ENCODE measurements at regions not wholly inside any gene's neighbourhood (a gene's known extent, or its start where the extent isn't known, plus 50 kb on each side); places are given as distances from the start of the nearest gene placed in this dataset.

- TF ChIP-seq POLR2A (IDR thresholded peaks at IDR 0.05; ENCODE audit: borderline replicate concordance, extremely low read depth, insufficient read depth, insufficient read length) = no peak
- TF ChIP-seq POLR2AphosphoS5 (IDR thresholded peaks at IDR 0.05; ENCODE audit: low read depth, low read length) = no peak
Observed at GRCh38 chrX:39018541-39018940, 217.3 kb downstream of the MID1IP1 start.

Data from HCT116 (cell line).